HL-60 (cell line): ENCODE measurements at regions not wholly inside any gene's neighbourhood (a gene's known extent, or its start where the extent isn't known, plus 50 kb on each side); places are given as distances from the start of the nearest gene placed in this dataset.
"Not testable (repeated sequence)": the region's sequence is repeated elsewhere in the genome, so short reads cannot be mapped to it uniquely, and the experiment has no call there.

Experiments used
- DNase-seq, 2 experiments: peaks; one replicate each; pipeline ENCODE4 v3.0.0-alpha.2; 2010 to 2020; ENCODE audit warnings: low read depth in 1 of 2, low spot score in 1 of 2
- H3K27ac ChIP-seq: fragments of 250-450 bp; sonication (Bioruptor Pico); replicated peaks from 2 replicates; pipeline ENCODE4 v1.5.1; 2020; ENCODE audit warnings: mild to moderate bottlenecking, moderate library complexity
- H3K27me3 ChIP-seq: fragments of 250-450 bp; sonication (Bioruptor Pico); 2 replicates; pipeline ENCODE4 v1.5.1; 2021; ENCODE audit warnings: mild to moderate bottlenecking, moderate library complexity; ENCODE audit not compliant: insufficient read depth, poor library complexity, severe bottlenecking
- H3K4me3 ChIP-seq: replicated peaks from 2 replicates; pipeline ENCODE4 v1.5.1; 2011; ENCODE audit warnings: mild to moderate bottlenecking, control low read depth, low read length; ENCODE audit not compliant: insufficient read depth
- CTCF ChIP-seq: IDR thresholded peaks from one replicate; pipeline ENCODE4 v1.5.1; 2011; ENCODE audit warnings: low read length, control low read depth, inconsistent platforms; ENCODE audit not compliant: insufficient read depth
- GABPA ChIP-seq: IDR thresholded peaks from 2 replicates; pipeline ENCODE4 v1.6.1; 2012; ENCODE audit warnings: low read depth
- POLR2AphosphoS5 ChIP-seq: IDR thresholded peaks from 2 replicates; pipeline ENCODE4 v1.6.1; 2012; ENCODE audit warnings: low read depth
- REST ChIP-seq: IDR thresholded peaks from 2 replicates; pipeline ENCODE4 v1.6.1; 2012; ENCODE audit warnings: low read depth; ENCODE audit not compliant: insufficient replicate concordance
- SPI1 ChIP-seq: IDR thresholded peaks from 2 replicates; pipeline ENCODE4 v1.6.1; 2012; ENCODE audit warnings: low read depth, mild to moderate bottlenecking, borderline replicate concordance

- H3K4me3 ChIP-seq, DNase-seq, H3K27me3 ChIP-seq, H3K27ac ChIP-seq: not testable (repeated sequence)
Measured at GRCh38 chr7:7042286-7042893, 140.0 kb upstream of the C1GALT1 start.

GRCh38 chr7:7044806-7045205, 137.5 kb upstream of the C1GALT1 start:
- H3K27ac ChIP-seq, result no peak overlapping the region
- no peak for DNase-seq
- no peaks in the 10 kb centered on the region for H3K27me3 ChIP-seq
- no peak for TF ChIP-seq POLR2AphosphoS5
- TF ChIP-seq SPI1, result no peak
- TF ChIP-seq GABPA, result no peak
- no peak for TF ChIP-seq REST
- no peak for TF ChIP-seq CTCF
- H3K4me3 ChIP-seq, result no peak overlapping the region

- H3K27me3 ChIP-seq, result no peaks in the 10 kb centered on the region
- DNase-seq, result no peak
- no peak overlapping the region for H3K27ac ChIP-seq
- no peak overlapping the region for H3K4me3 ChIP-seq
- TF ChIP-seq SPI1 (no peak), CTCF (no peak), POLR2AphosphoS5 (no peak), REST (no peak), GABPA (no peak)
Measured at GRCh38 chr7:7048213-7048612, 134.1 kb upstream of the C1GALT1 start.

- no peaks in the 10 kb centered on the region for H3K27me3 ChIP-seq
- peak; percentile 55 to 64 for DNase-seq
- no peak overlapping the region for H3K4me3 ChIP-seq
- H3K27ac ChIP-seq, result peak overlapping the region; percentile 34
- TF ChIP-seq SPI1 (peak; percentile 81), REST (no peak)
Measured at GRCh38 chr7:7051206-7051877, 131.0 kb upstream of the C1GALT1 start.
